ENCODE measurements at regions not wholly inside any gene's neighbourhood (a gene's known extent, or its start where the extent isn't known, plus 50 kb on each side); places are given as distances from the start of the nearest gene placed in this dataset.
"Not testable (repeated sequence)": the region's sequence is repeated elsewhere in the genome, so short reads cannot be mapped to it uniquely, and the experiment has no call there.

GRCh38 chr9:85137696-85138095 lies 468.2 kb downstream of the NTRK2 start:
- no peak for DNase-seq

- DNase-seq: no peak
These were observed 467.5 kb downstream of the NTRK2 start for GRCh38 chr9:85136987-85137386.

- no peak for DNase-seq
These were observed 467.0 kb downstream of the NTRK2 start for GRCh38 chr9:85136507-85136906.

- DNase-seq: no peak
These were observed 461.2 kb downstream of the NTRK2 start for GRCh38 chr9:85130764-85131163.

- no peak for DNase-seq
These were observed 460.7 kb downstream of the NTRK2 start for GRCh38 chr9:85130260-85130659.

GRCh38 chr9:85129514-85129913 lies 460.0 kb downstream of the NTRK2 start:
- DNase-seq: no peak

- DNase-seq: no peak
These were observed 449.6 kb downstream of the NTRK2 start for GRCh38 chr9:85118990-85119755.

GRCh38 chr9:85117831-85118230 lies 448.3 kb downstream of the NTRK2 start:
- no peak for DNase-seq

- DNase-seq: no peak
These were observed 445.9 kb downstream of the NTRK2 start for GRCh38 chr9:85115473-85115872.

GRCh38 chr9:85114799-85115198 lies 445.3 kb downstream of the NTRK2 start:
- DNase-seq: no peak

GRCh38 chr9:85112933-85113418 lies 443.4 kb downstream of the NTRK2 start:
- no peak for DNase-seq

GRCh38 chr9:85112391-85112790 lies 442.9 kb downstream of the NTRK2 start:
- no peak for DNase-seq

- no peak for DNase-seq
These were observed 439.2 kb downstream of the NTRK2 start for GRCh38 chr9:85108746-85109145.

- DNase-seq: no peak
These were observed 438.7 kb downstream of the NTRK2 start for GRCh38 chr9:85108229-85108628.

- no peak for DNase-seq
These were observed 419.9 kb downstream of the NTRK2 start for GRCh38 chr9:85089188-85089969.

- DNase-seq: no peak
These were observed 412.4 kb downstream of the NTRK2 start for GRCh38 chr9:85081963-85082362.

- no peak for DNase-seq
These were observed 409.8 kb downstream of the NTRK2 start for GRCh38 chr9:85079349-85079748.

GRCh38 chr9:85077944-85078343 lies 408.4 kb downstream of the NTRK2 start:
- DNase-seq: no peak

GRCh38 chr9:85077146-85077545 lies 407.6 kb downstream of the NTRK2 start:
- DNase-seq: not testable (repeated sequence)
